ENCODE measurements at regions not wholly inside any gene's neighbourhood (a gene's known extent, or its start where the extent isn't known, plus 50 kb on each side); places are given as distances from the start of the nearest gene placed in this dataset.

DNA sequence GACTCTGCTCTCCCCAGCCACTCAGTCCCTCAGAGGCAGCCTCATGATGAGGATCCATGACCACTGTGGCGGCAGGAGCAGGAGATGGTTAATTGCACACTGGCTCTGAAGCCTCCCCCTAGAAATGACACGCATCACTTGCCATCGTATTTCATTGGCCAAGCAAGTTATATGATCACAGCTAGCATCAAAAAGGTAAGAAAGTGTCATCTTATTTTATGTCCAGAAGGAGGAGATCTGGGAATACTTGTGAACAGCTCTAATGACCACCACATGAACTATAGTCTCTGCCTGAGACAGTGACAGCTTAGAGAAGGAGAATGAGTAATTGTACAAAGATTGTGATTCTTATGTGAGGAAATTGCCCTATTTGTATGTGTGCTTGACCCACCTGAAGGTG, 363.4 kb downstream of the NUAK1 start:
- Mint-ChIP-seq H3K27me3 (ENCODE audit: low read depth in 3 of 3) (peaks cover 0 to 4% (median 1%) of the 10 kb centered on the region in 3 donors), H3K9me3 (peaks cover 0 to 5% (median 2%) of the 10 kb centered on the region in 7 donors), H3K27ac (no peak overlapping the region), H3K36me3 (no peaks in the 10 kb centered on the region), H3K4me1 (no peaks in the 10 kb centered on the region), H3K4me3 (no peak overlapping the region)
- Histone ChIP-seq H3K79me2 (ENCODE audit: insufficient read depth, low read length) (no peaks in the 10 kb centered on the region), H3K27ac (ENCODE audit: low read depth in 1 of 2, low read length in 2 of 2) (no peak overlapping the region), H4K20me1 (ENCODE audit: insufficient read depth, low read length) (no peaks in the 10 kb centered on the region), H3K9ac (ENCODE audit: insufficient read depth, low read length, poor library complexity, severe bottlenecking) (no peak overlapping the region), H3K4me3 (replicated peaks in 1 of 3; ENCODE audit: low read depth in 2 of 3, low read length in 3 of 3) (no peak overlapping the region), H3K9me3 (replicated peaks in 1 of 2; ENCODE audit: control insufficient read depth in 1 of 2, insufficient read depth in 1 of 2, low read length in 2 of 2) (no peaks in the 10 kb centered on the region), H3K36me3 (replicated peaks in 1 of 2; ENCODE audit: control insufficient read depth in 1 of 2, insufficient read depth in 2 of 2, low read length in 2 of 2) (no peaks in the 10 kb centered on the region), H2AFZ (ENCODE audit: insufficient read depth, low read depth, low read length, poor library complexity, severe bottlenecking) (no peak overlapping the region), H3K4me2 (replicated peaks; ENCODE audit: extremely low read depth, low read length, poor library complexity, severe bottlenecking) (no peak overlapping the region), H3K4me1 (ENCODE audit: control insufficient read depth in 1 of 2, insufficient read depth in 2 of 2, low read length in 2 of 2) (no peaks in the 10 kb centered on the region), H3K27me3 (ENCODE audit: control insufficient read depth in 2 of 2, insufficient read depth in 2 of 2, low read length in 2 of 2) (no peaks in the 10 kb centered on the region)
- WGBS (ENCODE audit: insufficient coverage) = 100% methylated on average over 1 of the region's 3 CpGs
- TF ChIP-seq, protein P1, sequence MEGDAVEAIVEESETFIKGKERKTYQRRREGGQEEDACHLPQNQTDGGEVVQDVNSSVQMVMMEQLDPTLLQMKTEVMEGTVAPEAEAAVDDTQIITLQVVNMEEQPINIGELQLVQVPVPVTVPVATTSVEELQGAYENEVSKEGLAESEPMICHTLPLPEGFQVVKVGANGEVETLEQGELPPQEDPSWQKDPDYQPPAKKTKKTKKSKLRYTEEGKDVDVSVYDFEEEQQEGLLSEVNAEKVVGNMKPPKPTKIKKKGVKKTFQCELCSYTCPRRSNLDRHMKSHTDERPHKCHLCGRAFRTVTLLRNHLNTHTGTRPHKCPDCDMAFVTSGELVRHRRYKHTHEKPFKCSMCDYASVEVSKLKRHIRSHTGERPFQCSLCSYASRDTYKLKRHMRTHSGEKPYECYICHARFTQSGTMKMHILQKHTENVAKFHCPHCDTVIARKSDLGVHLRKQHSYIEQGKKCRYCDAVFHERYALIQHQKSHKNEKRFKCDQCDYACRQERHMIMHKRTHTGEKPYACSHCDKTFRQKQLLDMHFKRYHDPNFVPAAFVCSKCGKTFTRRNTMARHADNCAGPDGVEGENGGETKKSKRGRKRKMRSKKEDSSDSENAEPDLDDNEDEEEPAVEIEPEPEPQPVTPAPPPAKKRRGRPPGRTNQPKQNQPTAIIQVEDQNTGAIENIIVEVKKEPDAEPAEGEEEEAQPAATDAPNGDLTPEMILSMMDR (IDR thresholded peaks at IDR 0.05) = no peak
- intact Hi-C loops (cut with micrococcal nuclease) = no loop called here
- DNase-seq = no peak

DNA sequence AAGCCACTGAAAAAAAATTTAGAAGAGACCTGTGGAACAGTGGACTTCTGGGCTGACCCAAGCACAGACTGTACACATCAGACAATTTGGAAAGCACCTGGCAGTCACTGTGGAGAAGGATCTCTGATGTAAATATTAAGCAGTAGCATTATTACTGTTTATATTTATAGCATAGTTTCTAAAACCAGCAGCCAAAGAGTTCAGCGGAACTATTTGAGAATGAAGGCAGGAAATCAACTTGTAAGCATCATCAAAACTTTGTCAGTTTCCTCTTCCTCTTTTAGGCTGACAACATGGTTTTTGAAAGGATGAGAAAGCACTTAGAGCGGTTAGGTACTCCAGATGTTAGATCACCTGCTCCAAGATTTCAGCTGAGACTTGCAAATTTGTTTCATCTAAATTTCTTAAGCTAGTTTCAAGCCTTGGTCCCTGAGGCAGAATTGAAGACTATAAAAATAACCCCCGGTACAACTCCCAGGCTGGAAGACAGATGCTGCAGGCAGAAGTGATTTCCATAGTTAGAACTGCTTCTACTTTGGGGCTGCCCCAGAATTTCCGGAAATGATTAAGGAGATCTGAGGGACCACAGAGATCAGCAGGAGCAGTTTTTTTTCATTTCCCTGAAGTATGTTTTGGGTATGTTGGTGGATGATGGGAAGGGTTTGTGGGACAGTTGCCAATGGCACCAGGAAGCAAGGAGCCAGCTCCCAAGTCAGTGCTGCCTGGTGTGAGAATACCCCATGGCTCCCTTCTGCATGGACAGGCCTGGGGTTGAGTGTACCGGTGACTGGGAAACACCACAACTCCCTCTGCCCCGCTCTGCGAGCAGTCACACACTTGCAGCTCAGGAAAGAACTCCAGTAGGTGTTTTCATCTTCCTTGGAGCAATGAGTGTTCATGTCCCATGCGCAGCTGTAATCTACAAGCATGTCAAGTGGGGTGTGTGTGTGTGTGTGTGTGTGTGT, 354.5 kb downstream of the NUAK1 start:
- WGBS (ENCODE audit: insufficient coverage) = 11% methylated on average over 1 of the region's 8 CpGs
- H3K9me3 ChIP-seq (replicated peaks in 1 of 2; ENCODE audit: control insufficient read depth in 1 of 2, insufficient read depth in 1 of 2, low read length in 2 of 2) = no peaks in the 10 kb centered on the region
- Mint-ChIP-seq H3K9me3 (peaks cover 0 to 3% (median 2%) of the 10 kb centered on the region in 7 donors), H3K27me3 (ENCODE audit: low read depth in 3 of 3) (no peaks in the 10 kb centered on the region), H3K27ac (peak overlapping the region; percentile 5 to 88 (median 77)), H3K4me1 (peaks cover 28% of the 10 kb centered on the region), H3K4me3 (peak overlapping the region; percentile 54 to 71), H3K36me3 (no peaks in the 10 kb centered on the region)
- H2AFZ ChIP-seq (ENCODE audit: insufficient read depth, low read depth, low read length, poor library complexity, severe bottlenecking) = no peak overlapping the region
- peaks cover 23 to 26% of the 10 kb centered on the region in 2 donors for H3K4me1 ChIP-seq (ENCODE audit: control insufficient read depth in 1 of 2, insufficient read depth in 2 of 2, low read length in 2 of 2)
- DNase-seq = peak in 2 of 3 donors; percentile 30 to 54
- TF ChIP-seq, protein P1 (IDR thresholded peaks at IDR 0.05) = no peak
- H3K27ac ChIP-seq (ENCODE audit: low read depth in 1 of 2, low read length in 2 of 2) = peak overlapping the region; percentile 39 to 69
- H3K79me2 ChIP-seq (ENCODE audit: insufficient read depth, low read length) = no peaks in the 10 kb centered on the region
- H3K4me2 ChIP-seq (replicated peaks; ENCODE audit: extremely low read depth, low read length, poor library complexity, severe bottlenecking) = peak overlapping the region; percentile 66
- no peaks in the 10 kb centered on the region for H3K36me3 ChIP-seq (replicated peaks in 1 of 2; ENCODE audit: control insufficient read depth in 1 of 2, insufficient read depth in 2 of 2, low read length in 2 of 2)
- peak overlapping the region in 2 of 3 experiments; percentile 14 to 50 for H3K4me3 ChIP-seq (replicated peaks in 1 of 3; ENCODE audit: low read depth in 2 of 3, low read length in 3 of 3)
- no peaks in the 10 kb centered on the region for H4K20me1 ChIP-seq (ENCODE audit: insufficient read depth, low read length)
- no peak overlapping the region for H3K9ac ChIP-seq (ENCODE audit: insufficient read depth, low read length, poor library complexity, severe bottlenecking)
- H3K27me3 ChIP-seq (ENCODE audit: control insufficient read depth in 2 of 2, insufficient read depth in 2 of 2, low read length in 2 of 2) = no peaks in the 10 kb centered on the region
- intact Hi-C loops (cut with micrococcal nuclease) = no loop called here
